Colonic mucosa (tissue), 4 donors: ENCODE measurements at regions not wholly inside any gene's neighbourhood (a gene's known extent, or its start where the extent isn't known, plus 50 kb on each side); places are given as distances from the start of the nearest gene placed in this dataset.

Experiments
- DNase-seq: peaks from one replicate; pipeline ENCODE4 v3.0.0-alpha.2; 2020
- H3K27ac ChIP-seq: fragments of 200-600 bp; one replicate; pipeline ENCODE4 v1.8.0; 2021
- H3K27me3 ChIP-seq: fragments of 200-600 bp; one replicate; pipeline ENCODE4 v1.8.0; 2021
- H3K36me3 ChIP-seq: fragments of 200-600 bp; one replicate; pipeline ENCODE4 v1.8.0; 2021
- H3K4me1 ChIP-seq: fragments of 200-600 bp; one replicate; pipeline ENCODE4 v1.8.0; 2021; ENCODE audit warnings: mild to moderate bottlenecking
- H3K4me3 ChIP-seq: fragments of 200-600 bp; one replicate; pipeline ENCODE4 v1.8.0; 2021
- H3K9ac ChIP-seq, 2 donors: one replicate each; pipeline ENCODE4 v1.7.0; 2013; ENCODE audit warnings: control low read depth in 2 of 2, low read depth in 2 of 2, low read length in 2 of 2
- H3K9me3 ChIP-seq: fragments of 200-600 bp; one replicate; pipeline ENCODE4 v1.8.0; 2021
- intact Hi-C: fragments of 100-400 bp; cut with DNase I; formaldehyde crosslinking; loops from one replicate; pipeline ENCODE4 v1.14.1; 2022
- TF ChIP-seq, protein P1 (sequence below): fragments of 200-600 bp; IDR thresholded peaks from one replicate; pipeline ENCODE4 v1.8.0; 2022; ENCODE audit warnings: antibody characterized with exemption, mild to moderate bottlenecking
- donor health status: healthy.
- donor health status: DM: no; HTN: no; CAD: no.
- donor health status: DM: no; HTN: no; CAD: no.

DNA sequence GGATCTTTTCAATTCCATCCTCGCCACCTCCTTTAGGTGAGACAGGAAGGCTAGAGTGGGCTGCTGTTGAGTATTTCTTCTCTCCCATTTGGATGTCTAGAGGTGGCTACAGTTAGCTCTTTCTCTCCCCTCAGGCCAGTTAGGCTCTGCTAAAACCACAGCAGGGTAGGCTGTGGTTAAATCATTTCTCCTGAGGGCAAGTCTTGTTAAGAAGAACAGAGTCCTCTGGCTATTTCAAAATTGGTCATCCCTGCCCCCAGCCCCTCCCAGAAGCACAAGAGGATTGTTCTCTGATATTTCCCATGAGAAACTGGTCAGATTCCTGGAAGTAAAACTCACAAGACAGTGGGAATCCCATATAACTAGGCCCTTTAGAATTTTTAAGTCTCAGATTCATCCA lies 1359.5 kb downstream of the TECRL start:
- Histone ChIP-seq H3K4me3 (no peak overlapping the region), H3K4me1 (no peaks in the 10 kb centered on the region), H3K27me3 (no peaks in the 10 kb centered on the region), H3K27ac (no peak overlapping the region), H3K36me3 (no peaks in the 10 kb centered on the region), H3K9me3 (no peaks in the 10 kb centered on the region), H3K9ac (no peak overlapping the region)
- no peak for DNase-seq
- intact Hi-C loops, result no loop called here
- TF ChIP-seq, protein P1, sequence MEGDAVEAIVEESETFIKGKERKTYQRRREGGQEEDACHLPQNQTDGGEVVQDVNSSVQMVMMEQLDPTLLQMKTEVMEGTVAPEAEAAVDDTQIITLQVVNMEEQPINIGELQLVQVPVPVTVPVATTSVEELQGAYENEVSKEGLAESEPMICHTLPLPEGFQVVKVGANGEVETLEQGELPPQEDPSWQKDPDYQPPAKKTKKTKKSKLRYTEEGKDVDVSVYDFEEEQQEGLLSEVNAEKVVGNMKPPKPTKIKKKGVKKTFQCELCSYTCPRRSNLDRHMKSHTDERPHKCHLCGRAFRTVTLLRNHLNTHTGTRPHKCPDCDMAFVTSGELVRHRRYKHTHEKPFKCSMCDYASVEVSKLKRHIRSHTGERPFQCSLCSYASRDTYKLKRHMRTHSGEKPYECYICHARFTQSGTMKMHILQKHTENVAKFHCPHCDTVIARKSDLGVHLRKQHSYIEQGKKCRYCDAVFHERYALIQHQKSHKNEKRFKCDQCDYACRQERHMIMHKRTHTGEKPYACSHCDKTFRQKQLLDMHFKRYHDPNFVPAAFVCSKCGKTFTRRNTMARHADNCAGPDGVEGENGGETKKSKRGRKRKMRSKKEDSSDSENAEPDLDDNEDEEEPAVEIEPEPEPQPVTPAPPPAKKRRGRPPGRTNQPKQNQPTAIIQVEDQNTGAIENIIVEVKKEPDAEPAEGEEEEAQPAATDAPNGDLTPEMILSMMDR, result no peak

DNA sequence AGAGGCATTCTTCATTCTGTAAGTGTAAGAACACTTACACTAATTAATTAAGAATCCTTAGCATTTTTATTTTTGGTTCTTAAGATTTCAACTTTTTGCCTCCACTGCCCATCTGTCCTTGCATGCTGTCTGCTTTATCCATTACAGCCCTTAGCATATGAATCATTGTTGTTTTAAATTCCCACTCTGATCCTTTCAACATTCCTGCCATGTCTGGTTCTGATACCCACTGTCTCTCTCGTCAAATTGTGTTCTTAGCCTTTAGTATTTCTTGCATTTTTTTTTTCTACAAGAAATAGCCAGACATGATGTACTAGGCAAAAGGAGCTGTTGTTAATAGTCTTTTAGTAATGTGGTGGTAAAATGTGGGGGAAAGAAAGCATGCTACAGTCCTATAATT lies 1360.0 kb downstream of the TECRL start:
- Histone ChIP-seq H3K27ac (no peak overlapping the region), H3K4me1 (no peaks in the 10 kb centered on the region), H3K9me3 (no peaks in the 10 kb centered on the region), H3K36me3 (no peaks in the 10 kb centered on the region), H3K4me3 (no peak overlapping the region), H3K27me3 (no peaks in the 10 kb centered on the region), H3K9ac (no peak overlapping the region)
- intact Hi-C loops, result no loop called here
- TF ChIP-seq, protein P1, result no peak
- no peak for DNase-seq

GRCh38 chr4:63036159-63036866 lies 1372.9 kb downstream of the TECRL start:
- Histone ChIP-seq H3K36me3 (no peaks in the 10 kb centered on the region), H3K9ac (no peak overlapping the region), H3K9me3 (no peaks in the 10 kb centered on the region), H3K27me3 (no peaks in the 10 kb centered on the region), H3K4me3 (no peak overlapping the region), H3K4me1 (no peaks in the 10 kb centered on the region), H3K27ac (no peak overlapping the region)
- intact Hi-C loops, result no loop called here
- TF ChIP-seq, protein P1, result no peak
- no peak for DNase-seq

DNA sequence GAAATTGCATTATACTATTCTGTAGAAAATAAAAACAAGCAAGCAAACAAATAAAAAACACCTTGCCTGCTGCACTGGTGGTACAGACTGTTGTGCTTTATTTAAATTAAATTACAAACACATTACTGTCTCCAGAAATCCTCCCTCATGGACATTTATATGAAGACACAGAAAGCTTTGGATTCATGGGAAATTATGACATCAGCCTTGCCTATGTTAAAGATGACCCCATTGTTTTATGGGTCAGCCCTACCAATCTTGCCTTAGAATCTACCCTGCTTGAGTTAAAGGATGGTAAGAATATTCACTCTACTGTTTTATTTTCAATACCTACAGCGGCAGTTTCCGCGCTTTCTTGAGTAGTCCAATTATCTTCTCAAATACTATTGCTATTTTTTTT lies 1379.9 kb downstream of the TECRL start:
- Histone ChIP-seq H3K4me3 (no peak overlapping the region), H3K9ac (no peak overlapping the region), H3K4me1 (no peaks in the 10 kb centered on the region), H3K9me3 (no peaks in the 10 kb centered on the region), H3K27ac (no peak overlapping the region), H3K27me3 (no peaks in the 10 kb centered on the region), H3K36me3 (no peaks in the 10 kb centered on the region)
- DNase-seq, result no peak
- intact Hi-C loops, result no loop called here
- TF ChIP-seq, protein P1, result no peak

DNA sequence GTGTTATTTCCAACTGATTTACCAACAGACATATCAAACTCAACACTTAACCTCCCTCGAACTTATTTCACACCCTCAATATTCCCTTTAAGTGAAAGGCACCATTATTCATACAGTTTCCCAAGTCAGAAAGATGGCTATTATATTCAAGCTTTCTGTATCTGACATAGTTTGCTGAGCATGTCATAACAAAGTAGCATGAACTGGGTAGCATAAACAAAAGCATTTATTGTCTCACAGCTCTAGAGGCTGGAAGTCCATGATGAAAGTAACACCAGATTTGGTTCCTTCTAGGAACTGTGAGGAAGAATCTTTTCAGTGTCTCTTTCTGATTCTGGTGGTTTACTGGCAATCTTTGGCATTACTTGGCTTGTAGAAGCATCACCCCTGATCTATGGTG lies 1388.6 kb downstream of the TECRL start:
- intact Hi-C loops, result no loop called here
- DNase-seq, result no peak
- Histone ChIP-seq H3K4me3 (no peak overlapping the region), H3K36me3 (no peaks in the 10 kb centered on the region), H3K4me1 (no peaks in the 10 kb centered on the region), H3K9me3 (no peaks in the 10 kb centered on the region), H3K9ac (no peak overlapping the region), H3K27me3 (no peaks in the 10 kb centered on the region), H3K27ac (no peak overlapping the region)
- TF ChIP-seq, protein P1, result no peak
